Endothelial cell of umbilical vein (primary cell): ENCODE measurements at regions not wholly inside any gene's neighbourhood (a gene's known extent, or its start where the extent isn't known, plus 50 kb on each side); places are given as distances from the start of the nearest gene placed in this dataset.

Experiments used
- BruUV-seq: library from RNA; stranded (reverse); fragments of 400-500 nt; replicated peaks from 2 replicates; lab custom pipeline; 2021; lab: Mats Ljungman, UMichigan
- CTCF ChIA-PET: fragments of 300-600, 350-600 bp; sonication (Branson Sonifier 250); formaldehyde crosslinking; loops from one replicate; lab custom pipeline; 2021; ENCODE audit warnings: antibody characterized with exemption, inconsistent platforms; lab: Charles Lee
- POLR2A ChIA-PET: fragments of 300-600, 350-600 bp; sonication (Branson Sonifier 250); formaldehyde crosslinking; loops from one replicate; lab custom pipeline; 2021; ENCODE audit warnings: antibody characterized with exemption, inconsistent platforms; lab: Charles Lee
- DNase-seq: peaks from one replicate; pipeline ENCODE4 v3.0.0-alpha.2; 2011; ENCODE audit warnings: low read depth, low spot score
- FAIRE-seq: peaks from 2 replicates; lab custom pipeline; 2011; peaks lifted over from hg19 to GRCh38; lab: Jason Lieb, UNC
- H2AFZ ChIP-seq: 2 replicates; pipeline ENCODE4 v1.6.0; 2012; ENCODE audit warnings: low read depth, low read length, control low read depth, inconsistent platforms
- H3K27ac ChIP-seq: 2 replicates; pipeline ENCODE4 v1.5.1; 2011; ENCODE audit warnings: low read depth, mild to moderate bottlenecking, control low read depth, low read length, moderate library complexity; ENCODE audit not compliant: insufficient read depth
- H3K27me3 ChIP-seq, 2 experiments: 2 replicates each; pipeline versions ENCODE4 v1.6.0 to v1.6.1; 2011; ENCODE audit warnings: low read length in 2 of 2, mixed read lengths in 1 of 2; ENCODE audit not compliant: control insufficient read depth in 2 of 2, insufficient read depth in 2 of 2
- H3K36me3 ChIP-seq, 2 experiments: 2 replicates in 1 of 2; 3 replicates in 1 of 2; pipeline ENCODE4 v1.5.1; 2011; ENCODE audit warnings: low read length in 2 of 2, mild to moderate bottlenecking in 1 of 2, moderate library complexity in 1 of 2; ENCODE audit not compliant: control insufficient read depth in 2 of 2, insufficient read depth in 2 of 2; ENCODE audit errors: extremely low read depth in 1 of 2
- H3K4me1 ChIP-seq: 3 replicates; pipeline ENCODE4 v1.5.1; 2011; ENCODE audit warnings: mild to moderate bottlenecking, low read length; ENCODE audit not compliant: control insufficient read depth, insufficient read depth; ENCODE audit errors: extremely low read depth
- H3K4me2 ChIP-seq: 2 replicates; pipeline ENCODE4 v1.6.1; 2011; ENCODE audit warnings: low read length, control low read depth, mixed read lengths; ENCODE audit not compliant: insufficient read depth
- H3K4me3 ChIP-seq, 3 experiments: fragments of 200-600 bp in 1 of 3; sonication (generic), shearing (Covaris generic) in 1 of 3; replicated peaks in 1 of 3; 2 replicates each; pipeline ENCODE4 v1.5.1; 2011 to 2016; ENCODE audit warnings: control low read depth in 3 of 3, low read length in 3 of 3, mild to moderate bottlenecking in 2 of 3, inconsistent platforms in 1 of 3, low read depth in 1 of 3, moderate library complexity in 1 of 3; ENCODE audit not compliant: insufficient read depth in 1 of 3
- H3K79me2 ChIP-seq: 2 replicates; pipeline ENCODE4 v1.6.0; 2012; ENCODE audit warnings: low read length, inconsistent platforms; ENCODE audit not compliant: control insufficient read depth, insufficient read depth
- H3K9ac ChIP-seq: replicated peaks from 2 replicates; pipeline ENCODE3; 2011; ENCODE audit warnings: low read length, control low read depth; ENCODE audit not compliant: insufficient read depth; ENCODE audit errors: extremely low read depth
- H3K9me1 ChIP-seq: replicated peaks from 3 replicates; pipeline ENCODE4 v1.6.0; 2011; ENCODE audit warnings: mild to moderate bottlenecking, low read length; ENCODE audit not compliant: control insufficient read depth, insufficient read depth; ENCODE audit errors: extremely low read depth
- H3K9me3 ChIP-seq: replicated peaks from 2 replicates; pipeline ENCODE4 v1.5.1; 2012; ENCODE audit warnings: low read length, inconsistent platforms; ENCODE audit not compliant: control insufficient read depth, insufficient read depth
- H4K20me1 ChIP-seq: replicated peaks from 2 replicates; pipeline ENCODE3; 2011; ENCODE audit warnings: mild to moderate bottlenecking, low read length; ENCODE audit not compliant: control insufficient read depth, insufficient read depth; ENCODE audit errors: extremely low read depth
- EZH2 ChIP-seq: IDR thresholded peaks from 2 replicates; pipeline ENCODE4 v1.6.1; 2012; ENCODE audit warnings: borderline replicate concordance, low read depth, mild to moderate bottlenecking, moderate library complexity, low read length, inconsistent platforms; ENCODE audit not compliant: severe bottlenecking
- FOS ChIP-seq: IDR thresholded peaks from 2 replicates; pipeline ENCODE4 v1.6.1; 2011; ENCODE audit warnings: mild to moderate bottlenecking, low read length, moderate library complexity, borderline replicate concordance; ENCODE audit not compliant: insufficient read depth
- GATA2 ChIP-seq: IDR thresholded peaks from 2 replicates; pipeline ENCODE4 v1.7.0; 2011; ENCODE audit warnings: low read depth, mild to moderate bottlenecking, moderate library complexity, mixed read lengths, low read length; ENCODE audit not compliant: insufficient read length, insufficient read depth
- JUN ChIP-seq: IDR thresholded peaks from 2 replicates; pipeline ENCODE4 v1.6.1; 2011; ENCODE audit warnings: borderline replicate concordance, low read depth; ENCODE audit not compliant: insufficient read length, insufficient read depth
- MYC ChIP-seq: IDR thresholded peaks from one replicate; pipeline ENCODE4 v1.6.1; 2011; ENCODE audit warnings: mild to moderate bottlenecking, low read depth, low read length
- POLR2A ChIP-seq: IDR thresholded peaks from 2 replicates; pipeline ENCODE4 v1.6.1; 2012; ENCODE audit warnings: low read depth, mild to moderate bottlenecking, control low read depth, low read length
- POLR2AphosphoS5 ChIP-seq: IDR thresholded peaks from 2 replicates; pipeline ENCODE4 v1.6.1; 2012; ENCODE audit warnings: low read depth, mild to moderate bottlenecking, control low read depth, low read length, moderate library complexity; ENCODE audit not compliant: insufficient read depth
- dilution Hi-C: fragments of 300-500 bp; cut with MboI; formaldehyde crosslinking; loops from one replicate; pipeline ENCODE4 v1.15.0; 2019; ENCODE audit warnings: low sequenced_read_pairs; ENCODE audit not compliant: extremely low pct_ligation_motif_present
- intact Hi-C: fragments of 100-400 bp; cut with micrococcal nuclease; formaldehyde crosslinking; loops from one replicate; pipeline ENCODE4 v1.10.0; 2022
- TF ChIP-seq, protein P1 (sequence below), 2 donors: IDR thresholded peaks; 1 replicate in 1 of 2; 2 replicates in 1 of 2; pipeline ENCODE4 v1.5.1; 2011; ENCODE audit warnings: low read length in 2 of 2, mild to moderate bottlenecking in 2 of 2, moderate library complexity in 2 of 2, control low read depth in 1 of 2, inconsistent platforms in 1 of 2, low read depth in 1 of 2; ENCODE audit not compliant: insufficient read depth in 1 of 2; ENCODE audit errors: extremely low read depth in 1 of 2
- TF ChIP-seq, protein P2 (sequence below): IDR thresholded peaks from 2 replicates; pipeline ENCODE4 v1.6.1; 2011; ENCODE audit not compliant: insufficient read depth, insufficient read length

DNA sequence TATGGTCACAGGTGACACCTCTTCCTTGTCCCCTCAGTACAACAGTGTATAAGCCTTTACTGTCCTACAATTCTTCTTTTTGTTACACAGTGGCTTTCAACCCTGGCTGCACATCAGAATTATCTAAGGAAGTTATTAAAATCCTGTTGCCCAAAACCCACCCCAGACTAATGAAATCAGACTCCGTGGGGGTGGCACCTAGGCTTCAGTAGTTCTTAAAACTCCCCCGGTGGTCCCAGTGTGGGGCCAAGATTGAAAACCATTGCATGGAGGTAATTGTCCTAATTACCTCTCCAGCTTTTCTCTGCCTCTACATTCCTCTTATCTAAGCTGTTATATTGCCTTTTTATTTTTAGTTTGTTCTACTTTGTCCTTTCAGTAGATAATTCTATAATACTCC lies 172.8 kb downstream of the DAD1 start:
- H3K9me1 ChIP-seq: no peaks in the 10 kb centered on the region
- no peak for TF ChIP-seq POLR2AphosphoS5
- no peak for TF ChIP-seq GATA2
- TF ChIP-seq, protein P1, sequence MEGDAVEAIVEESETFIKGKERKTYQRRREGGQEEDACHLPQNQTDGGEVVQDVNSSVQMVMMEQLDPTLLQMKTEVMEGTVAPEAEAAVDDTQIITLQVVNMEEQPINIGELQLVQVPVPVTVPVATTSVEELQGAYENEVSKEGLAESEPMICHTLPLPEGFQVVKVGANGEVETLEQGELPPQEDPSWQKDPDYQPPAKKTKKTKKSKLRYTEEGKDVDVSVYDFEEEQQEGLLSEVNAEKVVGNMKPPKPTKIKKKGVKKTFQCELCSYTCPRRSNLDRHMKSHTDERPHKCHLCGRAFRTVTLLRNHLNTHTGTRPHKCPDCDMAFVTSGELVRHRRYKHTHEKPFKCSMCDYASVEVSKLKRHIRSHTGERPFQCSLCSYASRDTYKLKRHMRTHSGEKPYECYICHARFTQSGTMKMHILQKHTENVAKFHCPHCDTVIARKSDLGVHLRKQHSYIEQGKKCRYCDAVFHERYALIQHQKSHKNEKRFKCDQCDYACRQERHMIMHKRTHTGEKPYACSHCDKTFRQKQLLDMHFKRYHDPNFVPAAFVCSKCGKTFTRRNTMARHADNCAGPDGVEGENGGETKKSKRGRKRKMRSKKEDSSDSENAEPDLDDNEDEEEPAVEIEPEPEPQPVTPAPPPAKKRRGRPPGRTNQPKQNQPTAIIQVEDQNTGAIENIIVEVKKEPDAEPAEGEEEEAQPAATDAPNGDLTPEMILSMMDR (IDR thresholded peaks at IDR 0.05; ENCODE audit: extremely low read depth in 1 of 2, insufficient read depth in 1 of 2, low read depth in 1 of 2, low read length in 2 of 2): no peak
- TF ChIP-seq MYC: no peak
- TF ChIP-seq, protein P2, sequence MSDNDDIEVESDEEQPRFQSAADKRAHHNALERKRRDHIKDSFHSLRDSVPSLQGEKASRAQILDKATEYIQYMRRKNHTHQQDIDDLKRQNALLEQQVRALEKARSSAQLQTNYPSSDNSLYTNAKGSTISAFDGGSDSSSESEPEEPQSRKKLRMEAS: no peak
- no peak for TF ChIP-seq EZH2
- TF ChIP-seq FOS: no peak
- no peak for TF ChIP-seq JUN
- TF ChIP-seq POLR2A: no peak
- no peak overlapping the region for H2AFZ ChIP-seq
- FAIRE-seq: no peak
- H3K27me3 ChIP-seq: peaks cover 19 to 24% of the 10 kb centered on the region in 2 experiments
- no peak overlapping the region for H3K4me3 ChIP-seq
- BruUV-seq: no TSS peak
- no peaks in the 10 kb centered on the region for H4K20me1 ChIP-seq
- no peaks in the 10 kb centered on the region for H3K79me2 ChIP-seq
- H3K4me2 ChIP-seq: no peak overlapping the region
- H3K4me1 ChIP-seq: no peaks in the 10 kb centered on the region
- dilution Hi-C loops: no loop called here
- no peak for DNase-seq
- H3K9me3 ChIP-seq: no peaks in the 10 kb centered on the region
- intact Hi-C loops: no loop called here
- ChIA-PET POLR2A (no interaction called here), CTCF (interaction anchor here (1.3 kb wide), 1 partner anchor 20 kb away, joined by 3 read pairs; no protein-coding TSS in a partner anchor)
- H3K9ac ChIP-seq: no peak overlapping the region
- no peaks in the 10 kb centered on the region for H3K36me3 ChIP-seq
- no peak overlapping the region for H3K27ac ChIP-seq
